Smooth muscle cell (in vitro differentiated cells): ENCODE measurements at regions not wholly inside any gene's neighbourhood (a gene's known extent, or its start where the extent isn't known, plus 50 kb on each side); places are given as distances from the start of the nearest gene placed in this dataset.
"Not testable (repeated sequence)": the region's sequence is repeated elsewhere in the genome, so short reads cannot be mapped to it uniquely, and the experiment has no call there.

ENCODE experiments used
- DNase-seq: peaks from one replicate; lab custom pipeline; 2025; ENCODE audit not compliant: unreplicated experiment; lab: John Stamatoyannopoulos, UW
- H2AFZ ChIP-seq: fragments of 200-600 bp; sonication (generic); 2 replicates; pipeline ENCODE4 v1.6.0; 2016; ENCODE audit warnings: antibody characterized with exemption, low read depth, mild to moderate bottlenecking
- H3F3A ChIP-seq: fragments of 200-600 bp; sonication (generic); 2 replicates; pipeline ENCODE4 v1.6.0; 2017; ENCODE audit warnings: antibody characterized with exemption, low read depth
- H3K27ac ChIP-seq: fragments of 200-600 bp; sonication (generic); 2 replicates; pipeline ENCODE4 v1.5.1; 2016; ENCODE audit warnings: low read depth, mild to moderate bottlenecking
- H3K27me3 ChIP-seq: fragments of 200-600 bp; sonication (generic); 2 replicates; pipeline ENCODE4 v1.6.1; 2016; ENCODE audit warnings: low read depth, mild to moderate bottlenecking
- H3K36me3 ChIP-seq: fragments of 200-600 bp; sonication (generic); 2 replicates; pipeline ENCODE4 v1.5.1; 2016; ENCODE audit warnings: low read depth
- H3K4me1 ChIP-seq: fragments of 200-600 bp; sonication (generic); 2 replicates; pipeline ENCODE4 v1.5.1; 2016; ENCODE audit warnings: low read depth
- H3K4me2 ChIP-seq: fragments of 200-600 bp; sonication (generic); 2 replicates; pipeline ENCODE4 v1.6.0; 2016; ENCODE audit warnings: mild to moderate bottlenecking
- H3K4me3 ChIP-seq: fragments of 200-600 bp; sonication (generic); 2 replicates; pipeline ENCODE4 v1.5.1; 2016; ENCODE audit warnings: mild to moderate bottlenecking
- H3K79me2 ChIP-seq: fragments of 200-600 bp; sonication (generic); 2 replicates; pipeline ENCODE4 v1.6.0; 2016; ENCODE audit warnings: low read depth, mild to moderate bottlenecking
- H3K9ac ChIP-seq: fragments of 200-600 bp; sonication (generic); 2 replicates; pipeline ENCODE4 v1.6.0; 2016; ENCODE audit warnings: low read depth
- H3K9me3 ChIP-seq: fragments of 200-600 bp; sonication (generic); replicated peaks from 2 replicates; pipeline ENCODE4 v1.5.1; 2016; ENCODE audit warnings: low read depth
- H4K20me1 ChIP-seq: fragments of 200-600 bp; sonication (generic); 2 replicates; pipeline ENCODE4 v1.6.0; 2016; ENCODE audit warnings: low read depth
- CTCF ChIP-seq: fragments of 200-600 bp; sonication (generic); IDR thresholded peaks from 2 replicates; pipeline ENCODE4 v1.5.1; 2017; ENCODE audit warnings: borderline replicate concordance, mild to moderate bottlenecking, antibody characterized with exemption; ENCODE audit not compliant: insufficient read depth, poor library complexity, severe bottlenecking
- WGBS: methylation state at CpG from one replicate; pipeline ENCODE4 v1.1.7; 2016; ENCODE audit warnings: low lambda C conversion rate; 5-methylcytosine and 5-hydroxymethylcytosine counted together

- no peak overlapping the region for H2AFZ ChIP-seq
- H3F3A ChIP-seq: no peaks in the 10 kb centered on the region
- no peak overlapping the region for H3K4me3 ChIP-seq
- H3K27me3 ChIP-seq: no peaks in the 10 kb centered on the region
- no peaks in the 10 kb centered on the region for H3K79me2 ChIP-seq
- no peak overlapping the region for H3K27ac ChIP-seq
- no peak for TF ChIP-seq CTCF
- no peaks in the 10 kb centered on the region for H3K9me3 ChIP-seq
- DNase-seq: no peak
- H4K20me1 ChIP-seq: no peaks in the 10 kb centered on the region
- no peak overlapping the region for H3K4me2 ChIP-seq
- no peak overlapping the region for H3K9ac ChIP-seq
- H3K4me1 ChIP-seq: no peaks in the 10 kb centered on the region
- H3K36me3 ChIP-seq: no peaks in the 10 kb centered on the region
These were observed 141.2 kb upstream of the INTU start for GRCh38 chr4:127491571-127491970.

- H3K9ac ChIP-seq, H2AFZ ChIP-seq, H3K4me3 ChIP-seq, H3K36me3 ChIP-seq, H4K20me1 ChIP-seq, H3K4me2 ChIP-seq, DNase-seq, H3K9me3 ChIP-seq, H3K79me2 ChIP-seq, H3K27ac ChIP-seq, H3F3A ChIP-seq, H3K4me1 ChIP-seq, H3K27me3 ChIP-seq: not testable (repeated sequence)
- 87% methylated on average over 9 of the region's 9 CpGs for WGBS
These were observed 135.9 kb upstream of the INTU start for GRCh38 chr4:127496875-127497274.

- Histone ChIP-seq H3F3A (no peaks in the 10 kb centered on the region), H3K9ac (no peak overlapping the region), H3K4me3 (no peak overlapping the region), H3K9me3 (no peaks in the 10 kb centered on the region), H2AFZ (no peak overlapping the region), H3K27ac (no peak overlapping the region), H3K4me2 (no peak overlapping the region), H3K4me1 (peaks cover 5% of the 10 kb centered on the region), H3K36me3 (no peaks in the 10 kb centered on the region), H4K20me1 (no peaks in the 10 kb centered on the region), H3K27me3 (no peaks in the 10 kb centered on the region), H3K79me2 (no peaks in the 10 kb centered on the region)
- no peak for DNase-seq
- TF ChIP-seq CTCF: no peak
These were observed 134.4 kb upstream of the INTU start for GRCh38 chr4:127498366-127498765.

- no peak overlapping the region for H3K27ac ChIP-seq
- H3K4me2 ChIP-seq: no peak overlapping the region
- no peak overlapping the region for H2AFZ ChIP-seq
- no peak overlapping the region for H3K9ac ChIP-seq
- no peaks in the 10 kb centered on the region for H3K9me3 ChIP-seq
- H3K4me1 ChIP-seq: peaks cover 10% of the 10 kb centered on the region
- no peak for DNase-seq
- H4K20me1 ChIP-seq: no peaks in the 10 kb centered on the region
- no peak for TF ChIP-seq CTCF
- no peaks in the 10 kb centered on the region for H3K27me3 ChIP-seq
- WGBS: 90% methylated on average over 2 of the region's 2 CpGs
- H3K4me3 ChIP-seq: no peak overlapping the region
- H3K36me3 ChIP-seq: no peaks in the 10 kb centered on the region
- H3F3A ChIP-seq: no peaks in the 10 kb centered on the region
- no peaks in the 10 kb centered on the region for H3K79me2 ChIP-seq
These were observed 132.5 kb upstream of the INTU start for GRCh38 chr4:127500242-127500641.
